ENCODE measurements at regions not wholly inside any gene's neighbourhood (a gene's known extent, or its start where the extent isn't known, plus 50 kb on each side); places are given as distances from the start of the nearest gene placed in this dataset.

DNA sequence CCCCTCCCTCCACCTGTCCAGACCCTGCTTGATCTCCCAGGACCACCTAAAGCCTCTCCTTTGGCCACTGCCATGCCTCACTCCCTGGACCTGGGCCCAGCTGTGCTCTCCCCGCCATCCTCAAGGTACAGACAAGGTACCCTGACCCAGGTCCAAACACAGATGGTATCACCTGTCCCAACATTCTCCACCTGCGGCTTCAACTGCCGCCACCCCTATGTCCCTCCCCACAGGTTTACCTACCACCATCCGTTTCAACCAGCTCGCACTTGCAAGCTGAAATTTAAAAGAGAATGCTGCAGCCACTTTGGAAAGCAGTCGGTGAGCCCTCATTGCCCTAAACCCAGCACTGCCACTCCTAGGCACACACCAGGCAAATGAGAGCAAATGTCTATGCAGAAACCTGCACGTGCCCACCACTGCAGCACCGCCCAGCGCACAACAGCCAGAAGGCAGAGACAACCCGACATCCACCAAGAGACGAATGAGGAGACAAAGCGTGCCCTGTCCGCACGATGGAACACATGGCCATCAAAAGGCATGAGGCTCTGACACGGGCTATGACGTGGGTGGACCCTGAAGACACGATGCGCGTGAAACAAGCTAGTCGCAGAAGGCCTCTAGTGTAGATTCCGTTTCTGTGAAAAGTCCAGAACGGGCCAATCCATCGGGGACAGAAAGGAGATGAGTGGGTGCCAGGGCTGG, 71.0 kb downstream of the RFLNA start:
- no peak for DNase-seq

Data from left kidney (tissue), 1 donor.